Erythroblast (primary cell): ENCODE measurements at regions not wholly inside any gene's neighbourhood (a gene's known extent, or its start where the extent isn't known, plus 50 kb on each side); places are given as distances from the start of the nearest gene placed in this dataset.

Experiments used
- DNase-seq, 2 experiments: peaks; one replicate each; lab custom pipeline; 2025; lab: John Stamatoyannopoulos, UW
- GATA1 ChIP-seq: IDR thresholded peaks from 2 replicates; pipeline ENCODE4 v1.6.1; 2011; ENCODE audit warnings: low read depth, mild to moderate bottlenecking, control low read depth, low read length, moderate library complexity
- POLR2A ChIP-seq: IDR thresholded peaks from 2 replicates; pipeline ENCODE4 v1.6.1; 2011; ENCODE audit warnings: mild to moderate bottlenecking, low read length

DNA sequence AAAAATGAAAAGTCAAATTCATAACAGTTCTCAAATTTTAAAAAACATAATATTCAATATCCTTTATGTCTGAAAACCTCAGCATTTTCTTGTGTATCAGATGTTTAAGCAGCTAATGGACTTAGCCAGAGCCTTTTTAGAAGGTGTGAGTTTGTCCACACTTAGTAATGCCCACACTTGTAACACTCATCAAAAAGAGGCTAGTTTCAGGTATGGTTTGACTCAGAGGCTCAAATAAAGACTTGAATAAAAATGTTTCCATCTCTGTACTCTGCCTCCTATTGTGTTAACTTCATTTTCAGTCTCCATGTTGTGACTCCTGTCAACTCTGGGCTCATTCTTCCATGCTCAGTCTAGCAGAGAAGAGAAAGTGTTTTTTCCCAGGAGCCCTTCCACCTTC lies 311.6 kb downstream of the IRS1 start:
- TF ChIP-seq POLR2A: no peak
- no peak for TF ChIP-seq GATA1

DNA sequence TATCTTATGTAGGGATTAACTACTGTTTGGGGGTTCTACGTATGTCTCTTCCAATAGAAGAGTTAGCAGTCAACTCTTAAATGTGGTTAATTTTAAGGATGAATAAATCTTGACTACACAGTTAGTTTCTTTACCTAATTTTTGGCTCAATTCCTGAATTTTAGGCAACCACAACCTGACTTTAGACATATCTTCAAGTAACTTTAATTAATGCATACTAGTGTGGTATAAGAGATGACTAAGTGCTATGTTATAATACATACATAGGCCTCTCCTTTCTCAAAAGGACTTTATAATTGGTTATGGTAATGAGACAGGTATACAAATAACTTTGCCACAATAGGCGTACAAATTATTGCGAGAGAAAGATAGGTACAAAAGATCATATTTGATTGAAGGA lies 312.0 kb downstream of the IRS1 start:
- TF ChIP-seq POLR2A (no peak), GATA1 (no peak)
- DNase-seq: no peak

More for the DNA sequence above, 311.6 kb downstream of the IRS1 start:
- DNase-seq: no peak

DNA sequence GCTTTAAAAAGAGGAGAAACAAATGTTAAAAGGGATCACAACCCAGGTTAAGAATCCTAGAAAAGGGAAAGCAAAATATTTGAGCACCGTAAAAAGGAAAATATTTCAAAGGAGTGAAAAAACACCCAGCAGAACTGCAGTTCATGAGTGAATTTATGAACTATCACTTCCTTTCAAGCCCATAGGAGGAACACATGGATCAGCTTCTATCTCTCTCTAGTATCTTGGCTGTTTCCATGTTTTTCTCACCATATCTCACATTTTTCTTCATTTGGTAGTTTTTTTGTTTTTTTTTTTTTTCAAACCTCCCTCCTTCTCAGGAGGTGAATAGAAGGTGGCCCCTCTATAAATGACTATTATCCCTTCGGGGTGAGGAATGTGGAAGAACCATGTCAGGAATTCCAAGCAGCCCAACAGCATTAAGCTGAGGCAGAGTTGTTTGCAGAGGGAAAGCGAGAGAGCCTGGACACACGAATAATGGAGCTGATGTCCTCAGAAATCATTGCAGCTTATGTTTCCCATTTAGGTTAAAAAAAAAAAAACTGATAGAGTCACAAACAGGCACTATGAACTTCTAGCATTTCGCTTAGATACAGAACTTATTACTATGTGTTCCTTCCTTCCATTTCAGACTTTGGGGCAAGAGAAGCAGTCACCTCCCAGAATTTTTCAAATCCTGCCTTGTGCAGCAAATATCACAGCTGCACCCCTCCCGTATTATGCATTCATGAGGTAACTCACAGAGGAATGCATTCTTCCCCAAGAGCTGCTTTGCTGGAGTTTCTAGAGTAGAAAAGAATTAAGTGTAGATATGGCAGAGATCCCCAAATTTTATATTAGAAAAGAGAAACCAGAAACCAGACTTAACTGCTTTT lies 315.6 kb downstream of the IRS1 start:
- TF ChIP-seq POLR2A (no peak), GATA1 (no peak)
- DNase-seq: no peak

DNA sequence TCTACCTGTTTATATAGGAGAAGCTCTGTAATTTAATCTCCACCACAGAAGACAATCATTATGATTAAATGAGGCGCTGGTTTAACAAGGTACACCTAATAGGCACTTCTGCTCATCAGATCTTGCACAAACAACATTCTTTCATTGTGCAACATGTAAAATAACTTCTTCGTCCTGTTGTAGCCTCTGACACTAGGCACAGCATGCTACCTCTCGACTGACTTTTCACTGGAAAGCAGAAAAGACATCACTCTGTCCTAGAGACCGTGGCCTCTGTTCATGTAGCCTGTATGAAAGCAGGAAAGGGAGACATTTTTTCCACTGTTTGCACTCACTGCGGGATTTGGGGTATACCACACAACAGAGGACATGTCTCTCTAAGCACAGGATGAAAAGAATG lies 316.5 kb downstream of the IRS1 start:
- no peak for TF ChIP-seq POLR2A
- TF ChIP-seq GATA1: no peak

DNA sequence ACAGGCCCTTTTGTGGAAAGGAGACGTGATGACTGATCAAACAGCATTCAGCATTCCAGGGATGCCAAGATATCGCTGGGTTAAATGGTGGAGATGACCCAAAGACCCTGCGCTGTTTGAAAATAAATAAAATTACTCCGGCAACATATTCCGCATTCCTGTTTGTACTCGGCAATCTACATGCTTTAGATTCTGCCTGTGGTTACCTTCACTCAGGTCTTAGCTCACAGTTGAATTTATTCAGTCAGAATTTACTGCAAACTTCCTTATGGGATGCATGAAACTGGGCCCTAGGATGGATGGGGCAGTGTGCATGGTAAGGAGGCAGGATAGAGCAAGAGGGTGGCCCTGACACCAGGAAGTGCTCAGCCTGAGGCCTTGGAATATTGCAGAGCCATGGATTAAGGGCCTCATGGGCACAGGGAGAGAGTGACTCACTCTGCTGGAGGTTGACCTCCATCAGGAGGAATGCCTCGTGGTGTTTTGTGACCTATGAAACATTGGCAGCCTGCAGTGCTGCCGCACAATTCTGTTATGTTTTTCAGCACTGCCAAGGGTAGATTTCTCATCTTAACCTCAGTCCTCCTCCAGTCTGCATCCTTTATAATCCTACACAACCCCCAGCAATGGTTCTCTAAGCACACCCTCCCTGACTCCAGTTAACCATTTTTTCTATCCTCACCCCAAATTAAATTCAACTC lies 321.4 kb downstream of the IRS1 start:
- no peak for TF ChIP-seq GATA1
- TF ChIP-seq POLR2A: no peak
- no peak for DNase-seq

More for the DNA sequence above, 316.5 kb downstream of the IRS1 start:
- no peak for DNase-seq

DNA sequence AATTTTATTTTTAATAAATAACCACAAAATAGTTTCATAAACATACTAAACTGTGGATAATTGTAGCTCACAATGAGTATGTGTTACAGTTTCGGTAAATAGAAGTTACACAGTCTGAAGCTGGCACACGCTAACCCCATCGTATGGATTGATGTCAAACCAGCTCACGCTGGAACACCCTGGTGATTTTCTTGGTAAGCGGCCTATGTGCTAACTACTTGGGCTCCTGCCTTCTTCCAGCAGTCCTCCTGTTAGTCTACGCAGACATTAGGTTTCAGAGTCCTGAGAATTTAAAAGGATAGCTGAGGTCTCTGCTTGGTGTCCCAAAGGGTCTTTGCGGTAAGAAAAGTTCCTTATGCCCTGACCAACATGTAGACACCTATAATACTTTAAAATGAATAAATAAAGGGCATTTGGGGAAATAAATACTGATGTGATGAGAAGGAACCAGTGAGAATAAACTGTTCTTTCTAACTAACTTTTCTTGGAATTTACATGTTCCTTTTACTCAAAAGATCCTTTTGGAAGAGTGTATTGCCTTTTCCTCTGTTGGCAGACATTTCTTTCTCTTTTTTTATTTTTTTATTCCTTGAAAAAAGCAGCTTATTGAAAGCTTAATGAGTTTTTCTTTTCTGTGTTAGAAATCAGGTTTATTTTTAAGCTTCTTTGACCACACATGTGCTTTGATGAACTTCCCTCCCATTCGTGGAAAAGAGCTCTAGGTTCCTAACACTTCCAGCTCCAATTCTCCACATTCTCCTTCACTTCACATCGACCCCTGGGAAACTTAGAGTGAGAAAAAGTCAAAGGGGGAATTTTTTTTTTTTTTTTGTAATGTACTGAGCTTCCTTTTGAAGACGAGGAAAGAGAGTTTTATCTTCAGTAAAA lies 322.2 kb downstream of the IRS1 start:
- no peak for DNase-seq
- no peak for TF ChIP-seq POLR2A
- TF ChIP-seq GATA1: no peak

DNA sequence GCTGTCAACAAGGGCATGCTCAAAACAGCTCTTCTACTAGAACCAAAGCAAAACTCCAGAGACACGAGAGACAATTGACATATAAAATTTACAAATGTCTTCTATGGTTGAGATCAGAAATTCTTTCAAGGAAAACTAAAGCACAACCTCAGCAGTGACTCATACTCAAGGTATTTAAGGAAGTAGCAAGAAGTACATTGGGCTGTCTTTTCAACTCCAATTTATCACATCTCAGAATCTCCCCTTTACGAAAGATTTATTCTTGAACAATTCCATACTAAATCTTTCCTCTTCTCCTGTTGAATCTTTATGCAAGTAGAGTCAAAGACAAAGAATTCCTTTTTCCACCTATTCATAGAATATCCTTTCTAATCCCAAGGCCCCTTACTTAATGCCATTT lies 324.0 kb downstream of the IRS1 start:
- DNase-seq: no peak
- TF ChIP-seq POLR2A: no peak
- no peak for TF ChIP-seq GATA1

DNA sequence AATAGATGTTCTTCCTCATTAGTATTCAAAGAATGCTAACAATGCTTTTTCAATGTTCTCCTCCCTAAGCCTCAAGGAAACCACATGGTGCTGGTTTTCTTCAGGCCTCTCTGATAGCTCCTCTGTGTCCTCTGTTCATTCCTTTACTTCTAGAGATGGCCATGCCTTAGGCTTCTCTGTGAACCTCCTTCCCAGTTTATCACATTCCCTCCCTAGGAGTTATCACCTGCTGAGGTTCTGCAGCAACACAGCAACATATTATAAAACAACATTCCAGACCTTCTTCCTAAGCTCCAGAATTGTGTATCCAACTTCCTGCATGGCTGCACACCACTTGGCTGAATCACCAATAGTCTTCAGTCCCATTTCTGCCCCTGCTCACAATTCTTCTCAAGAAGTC lies 325.5 kb downstream of the IRS1 start:
- DNase-seq: no peak
- no peak for TF ChIP-seq GATA1
- TF ChIP-seq POLR2A: no peak

DNA sequence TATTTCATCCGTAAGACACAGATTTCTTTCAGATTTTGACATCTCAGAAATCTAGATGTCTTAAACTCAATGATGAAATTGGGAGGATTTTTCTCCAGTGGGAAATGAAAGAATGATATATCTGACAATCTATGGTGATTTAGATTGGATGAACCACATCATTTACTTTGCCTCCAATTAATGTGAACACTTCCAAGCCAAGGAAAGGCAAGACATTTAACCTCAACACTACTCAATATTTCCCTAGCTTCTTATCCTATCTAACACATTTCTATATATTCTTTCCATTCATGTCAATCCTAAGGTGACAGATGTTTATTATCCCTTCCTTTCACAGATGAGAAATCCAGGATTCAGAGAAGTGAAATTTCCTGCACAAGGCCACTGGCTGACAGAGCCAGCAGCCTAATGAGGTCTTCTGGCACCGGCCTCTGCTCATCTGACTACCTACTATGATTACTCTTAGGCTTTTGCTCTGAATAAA lies 327.6 kb downstream of the IRS1 start:
- TF ChIP-seq GATA1 (no peak), POLR2A (no peak)
- no peak for DNase-seq

DNA sequence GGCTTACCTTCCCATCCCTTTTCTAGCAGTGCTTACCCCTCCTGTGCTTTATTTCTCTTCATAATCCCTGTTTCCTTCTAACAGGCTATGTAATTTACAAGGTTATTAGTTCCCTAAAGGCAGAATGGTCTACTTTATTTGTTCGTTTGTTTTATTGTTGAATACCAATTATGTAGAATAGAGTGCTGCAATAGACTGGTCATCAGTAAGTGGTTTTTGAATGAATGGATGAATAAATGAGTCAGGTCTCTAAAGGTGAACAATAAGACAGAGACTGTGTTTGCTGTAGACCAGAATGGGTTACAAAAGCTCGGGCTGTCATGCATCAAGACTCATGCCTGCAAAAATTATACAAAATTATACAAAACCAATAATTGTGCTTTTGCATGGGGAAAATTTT lies 332.0 kb downstream of the IRS1 start:
- no peak for TF ChIP-seq GATA1
- DNase-seq: no peak

DNA sequence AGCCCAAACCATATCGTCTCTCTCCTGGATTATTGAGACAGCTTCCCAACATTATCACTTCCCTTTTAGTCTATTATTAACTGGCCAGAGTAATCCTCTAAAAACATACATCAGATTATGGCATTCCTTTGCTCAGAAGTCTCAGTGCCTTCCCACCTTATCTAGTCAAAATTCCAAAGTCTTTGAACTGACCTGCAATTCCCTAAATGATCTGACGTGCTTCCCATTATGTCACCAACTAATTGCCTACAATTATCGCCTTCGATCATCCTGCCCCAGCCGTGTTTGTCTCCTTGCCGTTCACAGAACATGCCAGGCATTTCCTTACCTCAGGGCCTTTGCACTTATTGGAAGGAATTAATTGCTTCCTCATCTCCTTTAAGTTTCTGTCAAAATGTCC lies 332.4 kb downstream of the IRS1 start:
- TF ChIP-seq GATA1 (no peak), POLR2A (no peak)
- DNase-seq: no peak

DNA sequence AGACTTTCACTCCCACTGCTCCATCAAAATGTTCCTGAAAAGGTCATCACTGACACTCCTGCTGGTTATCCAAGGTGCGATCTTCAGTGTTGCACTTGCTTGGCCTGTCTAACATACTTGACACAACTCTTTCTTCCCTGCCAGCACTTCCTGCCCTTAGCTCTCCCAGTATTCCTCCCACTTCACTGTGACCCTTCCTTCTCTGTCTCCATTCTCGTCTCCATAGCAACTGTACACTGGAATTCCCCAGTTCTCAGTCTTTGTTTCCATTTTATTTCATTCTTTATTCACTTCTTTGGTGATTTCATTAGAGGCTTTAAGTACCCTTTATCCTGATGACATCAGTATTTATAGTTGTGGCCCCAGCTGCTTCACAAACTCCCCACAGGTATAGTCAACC lies 333.0 kb downstream of the IRS1 start:
- TF ChIP-seq GATA1 (no peak), POLR2A (no peak)
- no peak for DNase-seq

DNA sequence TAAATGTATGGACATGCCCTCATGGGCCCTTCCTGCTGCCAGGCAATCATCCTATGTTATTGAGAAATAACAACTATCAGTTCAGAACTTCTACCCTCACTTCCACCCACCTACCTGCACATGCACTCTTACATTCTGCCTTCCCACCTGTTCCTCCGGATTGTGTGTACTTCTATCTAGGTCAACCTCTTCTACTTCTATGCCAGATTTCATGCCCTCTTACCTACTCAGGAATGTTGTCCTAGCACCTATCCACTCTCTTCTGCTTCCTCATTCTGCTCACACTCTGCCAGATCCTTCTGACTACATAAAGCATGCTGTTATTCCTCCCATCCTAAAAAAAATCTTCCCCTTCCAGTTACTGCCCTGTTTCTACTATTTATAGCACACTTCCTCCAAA lies 333.5 kb downstream of the IRS1 start:
- TF ChIP-seq POLR2A (no peak), GATA1 (no peak)
- DNase-seq: no peak

DNA sequence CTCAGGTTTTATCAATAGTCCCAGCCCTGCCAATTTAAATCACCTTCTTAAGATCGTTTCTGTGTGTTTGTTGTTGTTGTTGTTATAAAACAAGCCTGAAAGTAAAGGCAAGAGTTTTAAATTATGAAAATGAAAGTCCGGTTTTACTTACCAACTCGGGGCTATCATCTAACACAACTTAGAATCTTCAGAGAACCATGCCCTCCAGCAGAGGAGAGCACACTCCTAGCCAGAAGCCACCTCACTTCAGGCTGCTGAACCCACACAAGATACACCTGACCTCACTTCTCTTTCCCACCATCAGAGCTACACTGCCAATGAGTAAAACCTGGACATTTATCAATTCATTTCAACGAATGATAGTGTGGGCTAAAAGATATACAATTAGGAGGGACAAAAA lies 335.2 kb downstream of the IRS1 start:
- TF ChIP-seq GATA1 (no peak), POLR2A (no peak)
- DNase-seq: no peak
